ENCODE measurements at regions not wholly inside any gene's neighbourhood (a gene's known extent, or its start where the extent isn't known, plus 50 kb on each side); places are given as distances from the start of the nearest gene placed in this dataset.

DNA sequence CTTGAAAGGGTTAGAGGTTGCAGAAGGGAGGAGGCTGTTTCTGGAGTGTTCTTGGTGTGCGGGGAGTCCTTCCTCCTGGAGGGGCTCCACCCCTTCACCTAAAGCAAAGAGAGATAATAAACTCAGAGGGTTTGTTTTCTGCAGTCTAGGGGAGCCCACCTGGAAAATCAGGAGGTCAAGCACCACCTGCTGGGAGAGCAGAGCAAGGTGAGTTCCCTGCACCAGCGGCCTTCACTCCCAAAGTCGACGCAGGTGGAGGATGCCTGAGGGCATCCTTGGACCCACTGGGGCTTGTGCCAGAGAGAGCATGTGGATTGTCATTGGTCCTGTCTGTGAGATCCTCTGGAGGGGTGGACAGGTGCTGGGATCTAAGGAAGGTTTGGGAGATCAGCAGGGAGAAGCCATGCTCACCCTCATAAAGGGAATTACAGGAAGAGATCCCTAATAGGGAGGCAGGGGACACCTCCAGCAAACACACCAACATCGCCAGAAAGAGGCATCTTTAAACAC is 116.7 kb downstream of the KCNF1 start:
- no peak for TF ChIP-seq TAF1 (IDR thresholded peaks at IDR 0.05; ENCODE audit: low read depth, low read length)
- TF ChIP-seq POLR2AphosphoS5 (IDR thresholded peaks at IDR 0.05; ENCODE audit: low read depth, low read length): no peak
- no peak for TF ChIP-seq POLR2A (IDR thresholded peaks at IDR 0.05; ENCODE audit: low read depth, low read length)
- no peak for TF ChIP-seq PAX5 (IDR thresholded peaks at IDR 0.05; ENCODE audit: insufficient read depth, low read length, severe bottlenecking)
